ENCODE measurements at regions not wholly inside any gene's neighbourhood (a gene's known extent, or its start where the extent isn't known, plus 50 kb on each side); places are given as distances from the start of the nearest gene placed in this dataset.
"Not testable (repeated sequence)": the region's sequence is repeated elsewhere in the genome, so short reads cannot be mapped to it uniquely, and the experiment has no call there.

GRCh38 chr5:101796427-101796826 is 499.7 kb downstream of the SLCO4C1 start:
- no peak overlapping the region for H3K27ac ChIP-seq (ENCODE audit: low read length)
- no peaks in the 10 kb centered on the region for H3K27me3 ChIP-seq (ENCODE audit: control insufficient read depth, insufficient read depth, low read length)
- H3K4me1 ChIP-seq (ENCODE audit: control insufficient read depth, insufficient read depth, low read length) = no peaks in the 10 kb centered on the region
- no peaks in the 10 kb centered on the region for H3K9me3 ChIP-seq (ENCODE audit: control insufficient read depth, insufficient read depth, low read length)
- no peaks in the 10 kb centered on the region for H3K36me3 ChIP-seq (ENCODE audit: control insufficient read depth, insufficient read depth, low read length)
- no peak overlapping the region for H3K4me3 ChIP-seq (ENCODE audit: low read length)
- no peak for DNase-seq (ENCODE audit: low read depth, low spot score)

- WGBS (ENCODE audit: insufficient coverage, insufficient read length) = no CpG with 5 or more reads among the region's 4 CpGs
- Histone ChIP-seq H3K36me3 (ENCODE audit: control insufficient read depth, insufficient read depth, low read length) (no peaks in the 10 kb centered on the region), H3K9me3 (ENCODE audit: control insufficient read depth, insufficient read depth, low read length) (no peaks in the 10 kb centered on the region), H3K4me3 (ENCODE audit: low read length) (no peak overlapping the region), H3K4me1 (ENCODE audit: control insufficient read depth, insufficient read depth, low read length) (0 out of 2 replicates have a peak, but pooled peaks cover 2% of the 10 kb centered on the region), H3K27me3 (ENCODE audit: control insufficient read depth, insufficient read depth, low read length) (peaks cover 5% of the 10 kb centered on the region; the same call in 1 of the 2 replicates), H3K27ac (ENCODE audit: low read length) (no peak overlapping the region)
- no peak for DNase-seq (ENCODE audit: low read depth, low spot score)
Observed at GRCh38 chr5:101788797-101789196, 507.3 kb downstream of the SLCO4C1 start.

GRCh38 chr5:101785090-101785489 is 511.0 kb downstream of the SLCO4C1 start:
- H3K4me3 ChIP-seq (ENCODE audit: low read length) = no peak overlapping the region
- no peak overlapping the region for H3K27ac ChIP-seq (ENCODE audit: low read length)
- no peak for DNase-seq (ENCODE audit: low read depth, low spot score)
- peaks cover 5% of the 10 kb centered on the region; the same call in 1 of the 2 replicates for H3K27me3 ChIP-seq (ENCODE audit: control insufficient read depth, insufficient read depth, low read length)
- H3K9me3 ChIP-seq (ENCODE audit: control insufficient read depth, insufficient read depth, low read length) = no peaks in the 10 kb centered on the region
- H3K36me3 ChIP-seq (ENCODE audit: control insufficient read depth, insufficient read depth, low read length) = no peaks in the 10 kb centered on the region
- 0 out of 2 replicates have a peak, but pooled peaks cover 2% of the 10 kb centered on the region for H3K4me1 ChIP-seq (ENCODE audit: control insufficient read depth, insufficient read depth, low read length)
- WGBS (ENCODE audit: insufficient coverage, insufficient read length) = no CpG with 5 or more reads among the region's 2 CpGs

DNA sequence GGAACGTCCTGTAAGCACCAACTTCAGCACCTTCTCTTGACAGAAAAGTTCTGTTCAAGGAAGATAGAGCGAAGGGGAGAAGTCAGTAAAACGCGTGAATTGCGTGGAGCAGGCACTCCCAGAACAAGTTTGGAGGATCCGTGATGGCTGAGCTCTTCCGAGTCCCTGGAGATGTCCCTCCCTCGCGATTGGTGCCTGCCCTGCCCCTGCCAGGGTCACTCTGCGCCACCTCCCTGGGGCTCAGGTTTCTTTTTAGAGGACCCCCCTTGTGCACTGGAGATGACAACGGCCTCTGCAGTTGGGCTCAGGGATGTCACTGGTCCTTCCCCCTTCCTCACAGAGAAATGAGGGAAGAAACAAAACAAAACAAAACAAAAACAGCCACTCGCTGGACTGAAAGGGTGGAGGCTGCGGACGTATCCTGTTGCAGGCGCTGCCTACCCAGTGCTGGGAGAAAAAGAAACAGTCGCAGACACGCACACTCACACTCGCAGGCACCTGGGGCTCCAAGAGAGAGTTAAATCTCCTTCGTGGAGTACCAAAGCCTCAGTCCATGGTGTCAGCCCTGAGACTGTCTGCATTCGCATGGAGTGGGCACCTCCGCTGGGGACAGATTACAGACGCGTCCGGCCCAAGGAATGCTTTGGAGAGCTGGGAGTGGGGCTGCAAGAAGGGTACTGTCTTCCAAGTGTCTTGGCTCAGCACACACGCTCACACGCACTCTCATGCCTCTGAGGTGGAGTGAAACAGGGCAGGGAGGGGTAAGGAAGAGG is 512.7 kb downstream of the SLCO4C1 start:
- H3K36me3 ChIP-seq (ENCODE audit: control insufficient read depth, insufficient read depth, low read length) = no peaks in the 10 kb centered on the region
- H3K9me3 ChIP-seq (ENCODE audit: control insufficient read depth, insufficient read depth, low read length) = no peaks in the 10 kb centered on the region
- peaks cover 2% of the 10 kb centered on the region; the same call in 1 of the 2 replicates for H3K27me3 ChIP-seq (ENCODE audit: control insufficient read depth, insufficient read depth, low read length)
- no CpG with 5 or more reads among the region's 26 CpGs for WGBS (ENCODE audit: insufficient coverage, insufficient read length)
- H3K4me3 ChIP-seq (ENCODE audit: low read length) = no peak overlapping the region
- no peak for DNase-seq (ENCODE audit: low read depth, low spot score)
- H3K27ac ChIP-seq (ENCODE audit: low read length) = no peak overlapping the region
- no peaks in the 10 kb centered on the region for H3K4me1 ChIP-seq (ENCODE audit: control insufficient read depth, insufficient read depth, low read length)

DNA sequence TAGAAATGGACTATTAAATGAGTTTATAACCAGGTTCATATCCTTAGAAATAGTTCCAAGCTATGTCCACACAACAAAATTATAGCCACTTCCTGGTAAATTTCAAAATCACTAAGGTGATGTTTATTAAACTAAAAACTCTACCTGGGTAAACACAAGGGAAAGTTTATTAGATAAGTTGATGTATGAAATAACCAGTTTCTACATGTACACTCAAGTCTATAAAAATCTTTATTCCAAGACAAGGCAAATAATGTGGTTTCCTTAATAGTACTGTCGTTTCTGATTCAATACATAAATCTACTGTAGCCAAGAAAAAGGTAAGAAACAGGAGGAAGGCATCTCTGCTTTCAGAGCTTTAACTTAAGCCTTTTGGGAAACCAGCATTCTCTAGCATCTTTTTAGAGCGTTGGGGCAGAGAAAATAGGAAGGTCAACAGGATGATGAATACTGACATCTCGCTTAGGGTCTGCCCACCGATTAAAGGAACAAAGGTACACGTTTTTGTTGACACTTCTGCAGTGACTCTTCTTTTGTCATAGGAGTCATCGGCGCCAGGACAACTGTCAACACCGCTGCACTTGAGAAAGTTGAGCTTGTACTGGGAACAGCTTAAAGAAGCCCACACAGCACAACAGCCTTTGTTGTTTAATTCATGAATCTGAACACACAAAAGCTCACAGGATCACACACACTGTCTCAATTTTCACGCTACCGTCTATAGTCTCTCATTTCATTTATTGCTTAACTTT is 513.6 kb downstream of the SLCO4C1 start:
- H3K27me3 ChIP-seq (ENCODE audit: control insufficient read depth, insufficient read depth, low read length) = peaks cover 2% of the 10 kb centered on the region; the same call in 1 of the 2 replicates
- H3K4me3 ChIP-seq (ENCODE audit: low read length) = no peak overlapping the region
- H3K4me1 ChIP-seq (ENCODE audit: control insufficient read depth, insufficient read depth, low read length) = no peaks in the 10 kb centered on the region
- H3K9me3 ChIP-seq (ENCODE audit: control insufficient read depth, insufficient read depth, low read length) = no peaks in the 10 kb centered on the region
- H3K27ac ChIP-seq (ENCODE audit: low read length) = no peak overlapping the region
- DNase-seq (ENCODE audit: low read depth, low spot score) = no peak
- WGBS (ENCODE audit: insufficient coverage, insufficient read length) = no CpG with 5 or more reads among the region's 10 CpGs
- H3K36me3 ChIP-seq (ENCODE audit: control insufficient read depth, insufficient read depth, low read length) = no peaks in the 10 kb centered on the region

- no peaks in the 10 kb centered on the region for H3K4me1 ChIP-seq (ENCODE audit: control insufficient read depth, insufficient read depth, low read length)
- H3K27ac ChIP-seq (ENCODE audit: low read length) = no peak overlapping the region
- no peaks in the 10 kb centered on the region for H3K36me3 ChIP-seq (ENCODE audit: control insufficient read depth, insufficient read depth, low read length)
- H3K9me3 ChIP-seq (ENCODE audit: control insufficient read depth, insufficient read depth, low read length) = no peaks in the 10 kb centered on the region
- WGBS (ENCODE audit: insufficient coverage, insufficient read length) = no CpG with 5 or more reads among the region's 3 CpGs
- no peaks in the 10 kb centered on the region for H3K27me3 ChIP-seq (ENCODE audit: control insufficient read depth, insufficient read depth, low read length)
- no peak for DNase-seq (ENCODE audit: low read depth, low spot score)
- H3K4me3 ChIP-seq (ENCODE audit: low read length) = no peak overlapping the region
Observed at GRCh38 chr5:101751105-101751504, 545.0 kb downstream of the SLCO4C1 start.

- not testable (repeated sequence) for H3K4me3 ChIP-seq (ENCODE audit: low read length); H3K36me3 ChIP-seq (ENCODE audit: control insufficient read depth, insufficient read depth, low read length); H3K27ac ChIP-seq (ENCODE audit: low read length); H3K9me3 ChIP-seq (ENCODE audit: control insufficient read depth, insufficient read depth, low read length); H3K27me3 ChIP-seq (ENCODE audit: control insufficient read depth, insufficient read depth, low read length); H3K4me1 ChIP-seq (ENCODE audit: control insufficient read depth, insufficient read depth, low read length); DNase-seq (ENCODE audit: low read depth, low spot score)
Observed at GRCh38 chr5:101743000-101743399, 553.1 kb downstream of the SLCO4C1 start.

- no peaks in the 10 kb centered on the region for H3K4me1 ChIP-seq (ENCODE audit: control insufficient read depth, insufficient read depth, low read length)
- no peak for DNase-seq (ENCODE audit: low read depth, low spot score)
- H3K27me3 ChIP-seq (ENCODE audit: control insufficient read depth, insufficient read depth, low read length) = no peaks in the 10 kb centered on the region
- H3K27ac ChIP-seq (ENCODE audit: low read length) = no peak overlapping the region
- H3K4me3 ChIP-seq (ENCODE audit: low read length) = no peak overlapping the region
- H3K36me3 ChIP-seq (ENCODE audit: control insufficient read depth, insufficient read depth, low read length) = no peaks in the 10 kb centered on the region
- no peaks in the 10 kb centered on the region for H3K9me3 ChIP-seq (ENCODE audit: control insufficient read depth, insufficient read depth, low read length)
Observed at GRCh38 chr5:101728933-101729332, 567.2 kb downstream of the SLCO4C1 start.

DNA sequence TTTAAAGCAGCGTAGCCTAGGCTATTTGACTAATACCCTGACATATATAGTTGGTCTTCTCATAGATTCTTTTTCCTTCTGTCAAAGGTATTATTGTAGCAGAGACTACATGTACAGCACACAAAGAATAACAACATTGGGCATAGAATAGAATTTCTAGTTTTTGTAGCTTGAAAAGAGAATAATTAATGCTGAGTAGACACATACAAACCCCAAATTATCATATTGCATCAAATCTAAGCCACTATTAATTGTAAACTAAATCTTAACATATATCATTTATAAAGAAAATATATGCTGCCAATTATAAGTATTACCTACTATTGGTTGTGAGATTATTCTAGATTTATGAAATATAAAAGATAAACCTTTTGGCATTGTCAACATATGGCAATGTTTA is 574.5 kb downstream of the SLCO4C1 start:
- Histone ChIP-seq H3K9me3 (ENCODE audit: control insufficient read depth, insufficient read depth, low read length) (no peaks in the 10 kb centered on the region), H3K27ac (ENCODE audit: low read length) (no peak overlapping the region), H3K4me1 (ENCODE audit: control insufficient read depth, insufficient read depth, low read length) (no peaks in the 10 kb centered on the region; the same call in 1 of the 2 replicates), H3K27me3 (ENCODE audit: control insufficient read depth, insufficient read depth, low read length) (no peaks in the 10 kb centered on the region), H3K36me3 (ENCODE audit: control insufficient read depth, insufficient read depth, low read length) (no peaks in the 10 kb centered on the region), H3K4me3 (ENCODE audit: low read length) (no peak overlapping the region)
- no CpG with 5 or more reads among the region's 1 CpG for WGBS (ENCODE audit: insufficient coverage, insufficient read length)
- no peak for DNase-seq (ENCODE audit: low read depth, low spot score)

GRCh38 chr5:101720033-101720432 is 576.1 kb downstream of the SLCO4C1 start:
- H3K36me3 ChIP-seq (ENCODE audit: control insufficient read depth, insufficient read depth, low read length) = no peaks in the 10 kb centered on the region
- DNase-seq (ENCODE audit: low read depth, low spot score) = no peak
- WGBS (ENCODE audit: insufficient coverage, insufficient read length) = no CpG with 5 or more reads among the region's 3 CpGs
- no peak overlapping the region for H3K27ac ChIP-seq (ENCODE audit: low read length)
- H3K4me1 ChIP-seq (ENCODE audit: control insufficient read depth, insufficient read depth, low read length) = no peaks in the 10 kb centered on the region; the same call in 1 of the 2 replicates
- H3K27me3 ChIP-seq (ENCODE audit: control insufficient read depth, insufficient read depth, low read length) = no peaks in the 10 kb centered on the region
- H3K9me3 ChIP-seq (ENCODE audit: control insufficient read depth, insufficient read depth, low read length) = no peaks in the 10 kb centered on the region
- no peak overlapping the region for H3K4me3 ChIP-seq (ENCODE audit: low read length)

Measured in iPS DF 6.9 (cell line).